GM23248 (cell line): ENCODE measurements at regions not wholly inside any gene's neighbourhood (a gene's known extent, or its start where the extent isn't known, plus 50 kb on each side); places are given as distances from the start of the nearest gene placed in this dataset.
"Not testable (repeated sequence)": the region's sequence is repeated elsewhere in the genome, so short reads cannot be mapped to it uniquely, and the experiment has no call there.

Experiments used
- EZH2 ChIP-seq: fragments of 200-600 bp; sonication (generic); IDR thresholded peaks from 2 replicates; pipeline ENCODE4 v1.6.1; 2018; ENCODE audit warnings: antibody characterized with exemption, mild to moderate bottlenecking; ENCODE audit not compliant: insufficient read depth, poor library complexity, severe bottlenecking
- EZH2phosphoT487 ChIP-seq: fragments of 200-600 bp; sonication (generic); IDR thresholded peaks from 2 replicates; pipeline ENCODE4 v1.6.1; 2018; ENCODE audit warnings: antibody characterized with exemption, moderate library complexity, mild to moderate bottlenecking, low read depth; ENCODE audit not compliant: insufficient read depth

DNA sequence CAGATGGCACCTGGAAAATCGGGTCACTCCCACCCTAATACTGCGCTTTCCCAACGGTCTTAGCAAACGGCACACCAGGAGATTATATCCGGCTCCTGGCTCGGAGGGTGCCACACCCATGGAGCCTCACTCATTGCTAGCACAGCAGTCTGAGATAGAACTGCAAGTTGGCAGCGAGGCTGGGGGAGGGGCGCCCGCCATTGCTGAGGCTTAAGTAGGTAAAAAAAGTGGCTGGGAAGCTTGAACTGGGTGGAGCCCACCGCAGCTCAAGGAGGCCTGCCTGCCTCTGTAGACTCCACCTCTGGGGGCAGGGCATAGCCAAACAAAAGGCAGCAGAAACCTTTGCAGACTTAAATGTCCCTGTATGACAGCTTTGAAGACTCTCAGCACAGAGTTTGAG is 189.6 kb upstream of the GPR149 start:
- TF ChIP-seq EZH2, EZH2phosphoT487: not testable (repeated sequence)
